SK-N-DZ (cell line): ENCODE measurements at regions not wholly inside any gene's neighbourhood (a gene's known extent, or its start where the extent isn't known, plus 50 kb on each side); places are given as distances from the start of the nearest gene placed in this dataset.

Source experiments
- DNase-seq: peaks from one replicate; pipeline ENCODE4 v3.0.0-alpha.2; 2015; ENCODE audit warnings: low spot score

GRCh38 chrX:95585321-95585720 lies 1099.3 kb upstream of the DIAPH2 start:
- DNase-seq: no peak

GRCh38 chrX:95612350-95612749 lies 1072.3 kb upstream of the DIAPH2 start:
- no peak for DNase-seq

- DNase-seq: no peak
Measured at GRCh38 chrX:95622200-95622599, 1062.4 kb upstream of the DIAPH2 start.

- no peak for DNase-seq
Measured at GRCh38 chrX:95626748-95627147, 1057.9 kb upstream of the DIAPH2 start.

GRCh38 chrX:95628796-95629195 lies 1055.8 kb upstream of the DIAPH2 start:
- DNase-seq: no peak

GRCh38 chrX:95629737-95630136 lies 1054.9 kb upstream of the DIAPH2 start:
- no peak for DNase-seq

- no peak for DNase-seq
Measured at GRCh38 chrX:95640226-95640625, 1044.4 kb upstream of the DIAPH2 start.

GRCh38 chrX:95645738-95646137 lies 1038.9 kb upstream of the DIAPH2 start:
- no peak for DNase-seq

- no peak for DNase-seq
Measured at GRCh38 chrX:95662200-95662599, 1022.4 kb upstream of the DIAPH2 start.

GRCh38 chrX:95666056-95666455 lies 1018.6 kb upstream of the DIAPH2 start:
- DNase-seq: no peak

GRCh38 chrX:95675011-95675410 lies 1009.6 kb upstream of the DIAPH2 start:
- DNase-seq: no peak

GRCh38 chrX:95675794-95676193 lies 1008.8 kb upstream of the DIAPH2 start:
- DNase-seq: no peak

- DNase-seq: no peak
Measured at GRCh38 chrX:95678679-95679078, 1006.0 kb upstream of the DIAPH2 start.

- DNase-seq: no peak
Measured at GRCh38 chrX:95693365-95693764, 991.3 kb upstream of the DIAPH2 start.

GRCh38 chrX:95703696-95704095 lies 980.9 kb upstream of the DIAPH2 start:
- no peak for DNase-seq

GRCh38 chrX:95716841-95717240 lies 967.8 kb upstream of the DIAPH2 start:
- no peak for DNase-seq

- no peak for DNase-seq
Measured at GRCh38 chrX:95718746-95719145, 965.9 kb upstream of the DIAPH2 start.

GRCh38 chrX:95721011-95721410 lies 963.6 kb upstream of the DIAPH2 start:
- no peak for DNase-seq

GRCh38 chrX:95728446-95728845 lies 956.2 kb upstream of the DIAPH2 start:
- no peak for DNase-seq

GRCh38 chrX:95729401-95729800 lies 955.2 kb upstream of the DIAPH2 start:
- DNase-seq: no peak

- no peak for DNase-seq
Measured at GRCh38 chrX:95733426-95733825, 951.2 kb upstream of the DIAPH2 start.

- no peak for DNase-seq
Measured at GRCh38 chrX:95754411-95754810, 930.2 kb upstream of the DIAPH2 start.

GRCh38 chrX:95760356-95760755 lies 924.3 kb upstream of the DIAPH2 start:
- DNase-seq: no peak

- DNase-seq: no peak
Measured at GRCh38 chrX:95762716-95763115, 921.9 kb upstream of the DIAPH2 start.
